GM23338 (cell line): ENCODE measurements at regions not wholly inside any gene's neighbourhood (a gene's known extent, or its start where the extent isn't known, plus 50 kb on each side); places are given as distances from the start of the nearest gene placed in this dataset.

Experiments
- ATAC-seq: fragments of 200-7000 bp; cut with Tn5 transposase; 3 replicates; pipeline ENCODE4 v1.9.1; 2020
- DNase-seq: peaks from one replicate; pipeline ENCODE4 v3.0.0-alpha.2; 2015; ENCODE audit warnings: low spot score
- H2AFZ ChIP-seq: fragments of 200-600 bp; sonication (generic); 2 replicates; pipeline ENCODE4 v1.8.0; 2016; ENCODE audit warnings: antibody characterized with exemption, mild to moderate bottlenecking, moderate library complexity
- H3F3A ChIP-seq: fragments of 200-600 bp; sonication (generic); replicated peaks from 2 replicates; pipeline ENCODE4 v1.8.0; 2017; ENCODE audit warnings: antibody characterized with exemption, mixed run types, low read depth
- H3K27ac ChIP-seq: fragments of 200-600 bp; sonication (generic); 2 replicates; pipeline ENCODE4 v1.6.1; 2016; ENCODE audit warnings: low read depth
- H3K27me3 ChIP-seq: fragments of 200-600 bp; sonication (generic); 2 replicates; pipeline ENCODE4 v1.8.0; 2016; ENCODE audit warnings: mild to moderate bottlenecking, mixed run types, moderate library complexity; ENCODE audit not compliant: insufficient read depth
- H3K36me3 ChIP-seq: fragments of 200-600 bp; sonication (generic); 2 replicates; pipeline ENCODE4 v1.8.0; 2016; ENCODE audit warnings: mild to moderate bottlenecking; ENCODE audit not compliant: insufficient read depth
- H3K4me1 ChIP-seq: fragments of 200-600 bp; sonication (generic); 2 replicates; pipeline ENCODE4 v1.8.0; 2016; ENCODE audit warnings: mild to moderate bottlenecking, moderate library complexity; ENCODE audit not compliant: insufficient read depth
- H3K4me2 ChIP-seq: fragments of 200-600 bp; sonication (generic); 2 replicates; pipeline ENCODE4 v1.7.1; 2017; ENCODE audit warnings: mixed run types
- H3K4me3 ChIP-seq: fragments of 200-600 bp; sonication (generic); 2 replicates; pipeline ENCODE4 v1.6.1; 2016; ENCODE audit warnings: mixed run types
- H3K79me2 ChIP-seq: fragments of 200-600 bp; sonication (generic); replicated peaks from 2 replicates; pipeline ENCODE4 v1.8.0; 2017; ENCODE audit warnings: mild to moderate bottlenecking; ENCODE audit not compliant: insufficient read depth
- H3K9me2 ChIP-seq: fragments of 200-600 bp; sonication (generic); 2 replicates; pipeline ENCODE4 v1.8.0; 2017; ENCODE audit not compliant: insufficient read depth
- H4K20me1 ChIP-seq: fragments of 200-600 bp; sonication (generic); replicated peaks from 2 replicates; pipeline ENCODE4 v1.8.0; 2017; ENCODE audit warnings: mild to moderate bottlenecking; ENCODE audit not compliant: insufficient read depth
- H3K27ac Mint-ChIP-seq: 2 replicates; pipeline ENCODE4 v1.8.0; 2020; ENCODE audit warnings: inconsistent platforms, mild to moderate bottlenecking, moderate library complexity, mixed read lengths
- H3K27me3 Mint-ChIP-seq: 3 replicates; pipeline ENCODE4 v1.8.0; 2022; ENCODE audit warnings: low read depth, mild to moderate bottlenecking, moderate library complexity, mixed read lengths, inconsistent platforms; ENCODE audit not compliant: insufficient read depth, poor library complexity
- H3K36me3 Mint-ChIP-seq: 3 replicates; pipeline ENCODE4 v1.8.0; 2021; ENCODE audit warnings: low read depth, mild to moderate bottlenecking, inconsistent platforms, moderate library complexity, mixed read lengths
- H3K4me1 Mint-ChIP-seq: 3 replicates; pipeline ENCODE4 v1.8.0; 2020; ENCODE audit warnings: mild to moderate bottlenecking, inconsistent platforms, mixed read lengths
- H3K4me3 Mint-ChIP-seq: 3 replicates; pipeline ENCODE4 v1.8.0; 2021; ENCODE audit warnings: moderate library complexity, mild to moderate bottlenecking, inconsistent platforms, mixed read lengths
- H3K9me3 Mint-ChIP-seq: 3 replicates; pipeline ENCODE4 v1.8.0; 2020; ENCODE audit warnings: moderate library complexity, mild to moderate bottlenecking, inconsistent platforms, mixed read lengths
- CREB1 ChIP-seq: fragments of 250-450 bp; sonication (Bioruptor Pico); IDR thresholded peaks from 2 replicates; pipeline ENCODE4 v1.5.0; 2020; ENCODE audit warnings: low read depth, mild to moderate bottlenecking, moderate library complexity
- CTCF ChIP-seq, 2 experiments: fragments of 200-600 bp in 1 of 2; sonication (generic) in 1 of 2; conservative IDR thresholded peaks; 2 replicates each; pipeline versions ENCODE4 v1.5.1 to v1.6.1; 2016 to 2017; ENCODE audit warnings: antibody characterized with exemption in 2 of 2, low read depth in 2 of 2, mild to moderate bottlenecking in 2 of 2, moderate library complexity in 1 of 2
- ETS1 ChIP-seq: IDR thresholded peaks from 2 replicates; pipeline ENCODE4 v1.6.1; 2016; ENCODE audit warnings: antibody characterized with exemption
- EZH2 ChIP-seq: fragments of 200-600 bp; sonication (generic); IDR thresholded peaks from one replicate; pipeline ENCODE4 v1.8.0; 2017; ENCODE audit warnings: antibody characterized with exemption, mild to moderate bottlenecking, low read depth; ENCODE audit not compliant: unreplicated experiment
- EZH2phosphoT487 ChIP-seq: fragments of 200-600 bp; sonication (generic); IDR thresholded peaks from one replicate; pipeline ENCODE4 v1.8.1; 2018; ENCODE audit warnings: antibody characterized with exemption; ENCODE audit not compliant: unreplicated experiment
- JUNB ChIP-seq: IDR thresholded peaks from one replicate; pipeline ENCODE4 v1.6.1; 2016; ENCODE audit warnings: antibody characterized with exemption; ENCODE audit not compliant: unreplicated experiment
- NANOG ChIP-seq: IDR thresholded peaks from 2 replicates; pipeline ENCODE4 v1.6.1; 2016; ENCODE audit warnings: antibody characterized with exemption, borderline replicate concordance
- POLR2AphosphoS5 ChIP-seq: IDR thresholded peaks from 2 replicates; pipeline ENCODE4 v1.6.1; 2016; ENCODE audit warnings: antibody characterized with exemption, low read depth
- REST ChIP-seq: IDR thresholded peaks from one replicate; pipeline ENCODE4 v1.6.1; 2018; ENCODE audit warnings: antibody characterized with exemption; ENCODE audit not compliant: unreplicated experiment
- STAT1 ChIP-seq: IDR thresholded peaks from one replicate; pipeline ENCODE4 v1.6.1; 2016; ENCODE audit warnings: antibody characterized with exemption; ENCODE audit not compliant: unreplicated experiment
- ZNF114 ChIP-seq: fragments of 250-450 bp; sonication (Bioruptor Pico); IDR thresholded peaks from 2 replicates; pipeline ENCODE4 v1.5.0; 2020; ENCODE audit warnings: mild to moderate bottlenecking, moderate library complexity
- ZNF331 ChIP-seq: fragments of 250-450 bp; sonication (Bioruptor Pico); IDR thresholded peaks from 2 replicates; pipeline ENCODE4 v1.5.0; 2020; ENCODE audit warnings: low read depth, mild to moderate bottlenecking, moderate library complexity
- ZNF462 ChIP-seq: fragments of 250-450 bp; sonication (Bioruptor Pico); IDR thresholded peaks from 2 replicates; pipeline ENCODE4 v1.5.0; 2020; ENCODE audit warnings: mild to moderate bottlenecking, moderate library complexity

GRCh38 chr10:33070101-33070500 lies 112.1 kb upstream of the ITGB1 start:
- DNase-seq (no peak), ATAC-seq (no peak)
- H3K27ac ChIP-seq: no peak overlapping the region
- no peaks in the 10 kb centered on the region for H3K27me3 ChIP-seq
- H3K36me3 ChIP-seq: no peaks in the 10 kb centered on the region
- Mint-ChIP-seq H3K4me1 (peaks cover 10% of the 10 kb centered on the region; the same call in 2 of the 3 replicates), H3K9me3 (peaks cover 26% of the 10 kb centered on the region), H3K27me3 (no peaks in the 10 kb centered on the region), H3K4me3 (no peak overlapping the region), H3K36me3 (peaks cover 30% of the 10 kb centered on the region), H3K27ac (no peak overlapping the region)
- H4K20me1 ChIP-seq: no peaks in the 10 kb centered on the region
- no peak overlapping the region for H3K4me3 ChIP-seq
- TF ChIP-seq JUNB: no peak
- TF ChIP-seq ZNF462 (CRISPR knock-in tag): no peak
- TF ChIP-seq EZH2: no peak
- no peak for TF ChIP-seq CREB1
- no peak for TF ChIP-seq CTCF (conservative IDR thresholded peaks at IDR 0.05; ENCODE audit: low read depth in 2 of 2)
- no peak for TF ChIP-seq POLR2AphosphoS5
- TF ChIP-seq ZNF114 (CRISPR knock-in tag): no peak
- TF ChIP-seq EZH2phosphoT487: no peak
- TF ChIP-seq REST: no peak
- TF ChIP-seq STAT1: no peak
- TF ChIP-seq ZNF331: no peak
- no peak for TF ChIP-seq ETS1
- no peak for TF ChIP-seq NANOG
- H3K9me2 ChIP-seq: no peaks in the 10 kb centered on the region; the same call in 1 of the 2 replicates
- H2AFZ ChIP-seq: no peak overlapping the region
- no peaks in the 10 kb centered on the region for H3K4me1 ChIP-seq
- no peaks in the 10 kb centered on the region for H3K79me2 ChIP-seq
- no peak overlapping the region for H3K4me2 ChIP-seq
- H3F3A ChIP-seq: no peaks in the 10 kb centered on the region
